SK-N-SH (cell line): ENCODE measurements at regions not wholly inside any gene's neighbourhood (a gene's known extent, or its start where the extent isn't known, plus 50 kb on each side); places are given as distances from the start of the nearest gene placed in this dataset.

Experiments
- TEAD4 ChIP-seq: IDR thresholded peaks from 2 replicates; pipeline ENCODE4 v1.4.0; 2012; ENCODE audit warnings: mild to moderate bottlenecking, borderline replicate concordance; ENCODE audit not compliant: insufficient read depth
- YY1 ChIP-seq: IDR thresholded peaks from 2 replicates; pipeline ENCODE4 v1.4.0; 2012; ENCODE audit warnings: low read depth, mild to moderate bottlenecking
- TF ChIP-seq, protein P1 (sequence below): fragments of 200-600 bp; sonication (generic); IDR thresholded peaks from 2 replicates; pipeline ENCODE4 v1.6.1; 2017; ENCODE audit warnings: antibody characterized with exemption, mild to moderate bottlenecking, moderate library complexity
- TF ChIP-seq, protein P2 (sequence below): fragments of 150-350 bp; IDR thresholded peaks from 2 replicates; pipeline ENCODE4 v1.6.1; 2017; ENCODE audit warnings: antibody characterized with exemption, low read length, low read depth, borderline replicate concordance
- TF ChIP-seq, protein P3 (sequence below): IDR thresholded peaks from 2 replicates; pipeline ENCODE4 v1.6.1; 2012; ENCODE audit warnings: mild to moderate bottlenecking, low read depth, low read length, moderate library complexity

DNA sequence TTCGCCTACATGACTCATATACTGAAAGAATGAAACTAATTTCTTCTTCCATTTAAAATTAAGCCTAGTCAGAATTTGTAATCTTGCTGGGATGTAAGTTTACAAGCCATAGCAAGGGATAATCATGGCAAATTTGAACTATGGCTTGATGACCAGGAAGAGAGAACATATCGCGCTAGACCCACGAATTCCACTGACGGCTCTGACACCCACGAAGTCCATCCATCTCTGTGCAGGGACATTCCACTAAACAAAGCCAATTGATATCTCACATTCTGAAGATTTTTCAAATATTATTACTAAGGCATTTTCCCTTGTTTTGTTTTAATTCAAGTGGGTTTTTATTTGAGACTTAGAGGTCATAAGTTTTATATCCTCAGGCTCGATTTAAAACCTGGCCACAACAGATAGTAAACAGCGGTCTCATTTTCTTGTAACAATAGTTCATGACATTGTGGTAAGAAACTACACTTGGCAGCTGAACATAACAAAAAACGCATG is 113.0 kb downstream of the QPCT start:
- TF ChIP-seq, protein P1, sequence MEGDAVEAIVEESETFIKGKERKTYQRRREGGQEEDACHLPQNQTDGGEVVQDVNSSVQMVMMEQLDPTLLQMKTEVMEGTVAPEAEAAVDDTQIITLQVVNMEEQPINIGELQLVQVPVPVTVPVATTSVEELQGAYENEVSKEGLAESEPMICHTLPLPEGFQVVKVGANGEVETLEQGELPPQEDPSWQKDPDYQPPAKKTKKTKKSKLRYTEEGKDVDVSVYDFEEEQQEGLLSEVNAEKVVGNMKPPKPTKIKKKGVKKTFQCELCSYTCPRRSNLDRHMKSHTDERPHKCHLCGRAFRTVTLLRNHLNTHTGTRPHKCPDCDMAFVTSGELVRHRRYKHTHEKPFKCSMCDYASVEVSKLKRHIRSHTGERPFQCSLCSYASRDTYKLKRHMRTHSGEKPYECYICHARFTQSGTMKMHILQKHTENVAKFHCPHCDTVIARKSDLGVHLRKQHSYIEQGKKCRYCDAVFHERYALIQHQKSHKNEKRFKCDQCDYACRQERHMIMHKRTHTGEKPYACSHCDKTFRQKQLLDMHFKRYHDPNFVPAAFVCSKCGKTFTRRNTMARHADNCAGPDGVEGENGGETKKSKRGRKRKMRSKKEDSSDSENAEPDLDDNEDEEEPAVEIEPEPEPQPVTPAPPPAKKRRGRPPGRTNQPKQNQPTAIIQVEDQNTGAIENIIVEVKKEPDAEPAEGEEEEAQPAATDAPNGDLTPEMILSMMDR = no peak
- TF ChIP-seq, protein P2, sequence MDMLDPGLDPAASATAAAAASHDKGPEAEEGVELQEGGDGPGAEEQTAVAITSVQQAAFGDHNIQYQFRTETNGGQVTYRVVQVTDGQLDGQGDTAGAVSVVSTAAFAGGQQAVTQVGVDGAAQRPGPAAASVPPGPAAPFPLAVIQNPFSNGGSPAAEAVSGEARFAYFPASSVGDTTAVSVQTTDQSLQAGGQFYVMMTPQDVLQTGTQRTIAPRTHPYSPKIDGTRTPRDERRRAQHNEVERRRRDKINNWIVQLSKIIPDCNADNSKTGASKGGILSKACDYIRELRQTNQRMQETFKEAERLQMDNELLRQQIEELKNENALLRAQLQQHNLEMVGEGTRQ = no peak
- TF ChIP-seq, protein P3, sequence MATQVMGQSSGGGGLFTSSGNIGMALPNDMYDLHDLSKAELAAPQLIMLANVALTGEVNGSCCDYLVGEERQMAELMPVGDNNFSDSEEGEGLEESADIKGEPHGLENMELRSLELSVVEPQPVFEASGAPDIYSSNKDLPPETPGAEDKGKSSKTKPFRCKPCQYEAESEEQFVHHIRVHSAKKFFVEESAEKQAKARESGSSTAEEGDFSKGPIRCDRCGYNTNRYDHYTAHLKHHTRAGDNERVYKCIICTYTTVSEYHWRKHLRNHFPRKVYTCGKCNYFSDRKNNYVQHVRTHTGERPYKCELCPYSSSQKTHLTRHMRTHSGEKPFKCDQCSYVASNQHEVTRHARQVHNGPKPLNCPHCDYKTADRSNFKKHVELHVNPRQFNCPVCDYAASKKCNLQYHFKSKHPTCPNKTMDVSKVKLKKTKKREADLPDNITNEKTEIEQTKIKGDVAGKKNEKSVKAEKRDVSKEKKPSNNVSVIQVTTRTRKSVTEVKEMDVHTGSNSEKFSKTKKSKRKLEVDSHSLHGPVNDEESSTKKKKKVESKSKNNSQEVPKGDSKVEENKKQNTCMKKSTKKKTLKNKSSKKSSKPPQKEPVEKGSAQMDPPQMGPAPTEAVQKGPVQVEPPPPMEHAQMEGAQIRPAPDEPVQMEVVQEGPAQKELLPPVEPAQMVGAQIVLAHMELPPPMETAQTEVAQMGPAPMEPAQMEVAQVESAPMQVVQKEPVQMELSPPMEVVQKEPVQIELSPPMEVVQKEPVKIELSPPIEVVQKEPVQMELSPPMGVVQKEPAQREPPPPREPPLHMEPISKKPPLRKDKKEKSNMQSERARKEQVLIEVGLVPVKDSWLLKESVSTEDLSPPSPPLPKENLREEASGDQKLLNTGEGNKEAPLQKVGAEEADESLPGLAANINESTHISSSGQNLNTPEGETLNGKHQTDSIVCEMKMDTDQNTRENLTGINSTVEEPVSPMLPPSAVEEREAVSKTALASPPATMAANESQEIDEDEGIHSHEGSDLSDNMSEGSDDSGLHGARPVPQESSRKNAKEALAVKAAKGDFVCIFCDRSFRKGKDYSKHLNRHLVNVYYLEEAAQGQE = no peak
- TF ChIP-seq TEAD4 (no peak), YY1 (no peak)
